ENCODE measurements at regions not wholly inside any gene's neighbourhood (a gene's known extent, or its start where the extent isn't known, plus 50 kb on each side); places are given as distances from the start of the nearest gene placed in this dataset.

DNA sequence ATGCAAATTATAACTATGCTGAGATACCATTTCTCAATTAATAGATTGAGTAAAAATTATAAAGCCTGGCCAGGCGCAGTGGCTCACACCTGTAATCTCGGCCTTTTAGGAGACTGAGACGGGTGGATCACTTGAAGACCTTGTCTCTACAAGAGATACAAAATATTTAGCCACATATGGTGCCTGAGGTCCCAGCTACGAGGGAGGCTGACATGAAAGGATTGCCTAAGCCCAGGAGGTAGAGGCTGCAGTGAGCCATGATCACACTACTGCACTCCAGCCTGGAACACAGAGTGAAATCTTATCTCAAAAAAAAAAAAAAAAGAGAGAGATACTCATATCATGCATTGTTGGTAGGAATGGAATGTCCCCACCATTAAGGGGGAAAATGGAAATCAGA lies 142.4 kb downstream of the RCN1 start:
- no peak overlapping the region for H2AFZ ChIP-seq (ENCODE audit: low read length)
- no peaks in the 10 kb centered on the region for H3K36me3 ChIP-seq (replicated peaks; ENCODE audit: insufficient read depth, low read length)
- H3K4me2 ChIP-seq (ENCODE audit: low read depth, low read length): no peak overlapping the region
- H4K20me1 ChIP-seq (ENCODE audit: insufficient read depth, low read length): no peaks in the 10 kb centered on the region
- no peaks in the 10 kb centered on the region for H3K9me2 ChIP-seq (replicated peaks; ENCODE audit: insufficient read depth, low read length)
- no peak overlapping the region for H3K9ac ChIP-seq (ENCODE audit: low read length)
- H3K4me1 ChIP-seq (ENCODE audit: low read length): no peaks in the 10 kb centered on the region
- H3K27me3 ChIP-seq (replicated peaks; ENCODE audit: insufficient read depth, low read length): no peaks in the 10 kb centered on the region
- no peak overlapping the region for H3K4me3 ChIP-seq (ENCODE audit: low read length)
- no peaks in the 10 kb centered on the region for H3K79me2 ChIP-seq (ENCODE audit: low read length)
- H3F3A ChIP-seq (ENCODE audit: insufficient read depth, low read length): no peaks in the 10 kb centered on the region
- DNase-seq: no peak
- no peak for TF ChIP-seq EZH2phosphoT487 (IDR thresholded peaks at IDR 0.05; ENCODE audit: low read length)
- no peak for TF ChIP-seq CTCF (IDR thresholded peaks at IDR 0.05; ENCODE audit: low read length)
- no peak for TF ChIP-seq EZH2 (optimal IDR thresholded peaks at IDR 0.05; ENCODE audit: low read depth, low read length)
- no peaks in the 10 kb centered on the region for H3K9me3 ChIP-seq (replicated peaks; ENCODE audit: insufficient read depth, low read length)
- no peak overlapping the region for H3K27ac ChIP-seq (ENCODE audit: low read length)

GRCh38 chr11:32233928-32234327 lies 143.1 kb downstream of the RCN1 start:
- Histone ChIP-seq H3K9me3 (replicated peaks; ENCODE audit: insufficient read depth, low read length) (no peaks in the 10 kb centered on the region), H4K20me1 (ENCODE audit: insufficient read depth, low read length) (no peaks in the 10 kb centered on the region), H3K27me3 (replicated peaks; ENCODE audit: insufficient read depth, low read length) (no peaks in the 10 kb centered on the region), H3K9ac (ENCODE audit: low read length) (no peak overlapping the region), H3F3A (ENCODE audit: insufficient read depth, low read length) (no peaks in the 10 kb centered on the region), H3K27ac (ENCODE audit: low read length) (no peak overlapping the region), H3K4me2 (ENCODE audit: low read depth, low read length) (no peak overlapping the region), H2AFZ (ENCODE audit: low read length) (no peak overlapping the region), H3K36me3 (replicated peaks; ENCODE audit: insufficient read depth, low read length) (no peaks in the 10 kb centered on the region), H3K9me2 (replicated peaks; ENCODE audit: insufficient read depth, low read length) (no peaks in the 10 kb centered on the region), H3K79me2 (ENCODE audit: low read length) (no peaks in the 10 kb centered on the region), H3K4me1 (ENCODE audit: low read length) (no peaks in the 10 kb centered on the region), H3K4me3 (ENCODE audit: low read length) (no peak overlapping the region)
- no peak for DNase-seq
- TF ChIP-seq EZH2 (optimal IDR thresholded peaks at IDR 0.05; ENCODE audit: low read depth, low read length) (no peak), EZH2phosphoT487 (IDR thresholded peaks at IDR 0.05; ENCODE audit: low read length) (no peak), CTCF (IDR thresholded peaks at IDR 0.05; ENCODE audit: low read length) (no peak)

DNA sequence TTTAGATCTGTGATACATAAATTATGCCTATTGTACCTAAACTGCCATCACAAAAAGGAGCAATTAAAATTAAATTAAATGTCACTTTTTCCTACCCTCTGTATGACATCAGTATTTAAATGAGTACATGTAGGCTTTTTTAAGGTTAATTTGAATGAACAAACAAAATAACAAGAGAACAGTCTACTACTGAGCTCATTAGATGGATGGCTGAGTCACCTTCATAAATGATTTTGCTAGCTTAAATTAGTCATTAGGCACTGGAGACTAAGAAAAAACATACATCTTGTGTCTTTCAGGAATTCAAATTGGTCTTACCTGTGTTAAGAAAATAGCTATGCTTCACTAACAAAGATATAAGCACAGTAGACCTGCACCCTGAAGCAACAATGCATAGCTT lies 153.6 kb downstream of the RCN1 start:
- H3K9ac ChIP-seq (ENCODE audit: low read length): no peak overlapping the region
- H3K9me2 ChIP-seq (replicated peaks; ENCODE audit: insufficient read depth, low read length): no peaks in the 10 kb centered on the region
- DNase-seq: no peak
- H3K4me3 ChIP-seq (ENCODE audit: low read length): no peak overlapping the region
- H3K79me2 ChIP-seq (ENCODE audit: low read length): no peaks in the 10 kb centered on the region
- no peak overlapping the region for H3K4me2 ChIP-seq (ENCODE audit: low read depth, low read length)
- H3K27me3 ChIP-seq (replicated peaks; ENCODE audit: insufficient read depth, low read length): no peaks in the 10 kb centered on the region
- H3K9me3 ChIP-seq (replicated peaks; ENCODE audit: insufficient read depth, low read length): no peaks in the 10 kb centered on the region
- no peaks in the 10 kb centered on the region for H4K20me1 ChIP-seq (ENCODE audit: insufficient read depth, low read length)
- no peaks in the 10 kb centered on the region for H3F3A ChIP-seq (ENCODE audit: insufficient read depth, low read length)
- no peak overlapping the region for H3K27ac ChIP-seq (ENCODE audit: low read length)
- H3K36me3 ChIP-seq (replicated peaks; ENCODE audit: insufficient read depth, low read length): no peaks in the 10 kb centered on the region
- H3K4me1 ChIP-seq (ENCODE audit: low read length): no peaks in the 10 kb centered on the region
- no peak overlapping the region for H2AFZ ChIP-seq (ENCODE audit: low read length)
- TF ChIP-seq EZH2phosphoT487 (IDR thresholded peaks at IDR 0.05; ENCODE audit: low read length): no peak
- no peak for TF ChIP-seq EZH2 (optimal IDR thresholded peaks at IDR 0.05; ENCODE audit: low read depth, low read length)
- no peak for TF ChIP-seq CTCF (IDR thresholded peaks at IDR 0.05; ENCODE audit: low read length)

Measured in MM.1S (cell line).